Right forelimb (tissue), 1 donor: ENCODE measurements at regions not wholly inside any gene's neighbourhood (a gene's known extent, or its start where the extent isn't known, plus 50 kb on each side); places are given as distances from the start of the nearest gene placed in this dataset.
"Not testable (repeated sequence)": the region's sequence is repeated elsewhere in the genome, so short reads cannot be mapped to it uniquely, and the experiment has no call there.

Source experiments
- DNase-seq: peaks from one replicate; pipeline ENCODE4 v3.0.0-alpha.2; 2018

GRCh38 chr5:18749763-18750162 is 1115.5 kb downstream of the TAF11L14 start:
- no peak for DNase-seq

GRCh38 chr5:18752317-18752716 is 1118.1 kb downstream of the TAF11L14 start:
- no peak for DNase-seq

- DNase-seq: no peak
These were observed 1119.9 kb downstream of the TAF11L14 start for GRCh38 chr5:18754201-18754600.

- no peak for DNase-seq
These were observed 1127.5 kb downstream of the TAF11L14 start for GRCh38 chr5:18761801-18762200.

- DNase-seq: no peak
These were observed 1129.9 kb downstream of the TAF11L14 start for GRCh38 chr5:18764161-18764560.

GRCh38 chr5:18765304-18765703 is 1131.0 kb downstream of the TAF11L14 start:
- no peak for DNase-seq

GRCh38 chr5:18771097-18771610 is 1136.9 kb downstream of the TAF11L14 start:
- no peak for DNase-seq

GRCh38 chr5:18772475-18772874 is 1138.2 kb downstream of the TAF11L14 start:
- no peak for DNase-seq

- DNase-seq: no peak
These were observed 1144.0 kb downstream of the TAF11L14 start for GRCh38 chr5:18778225-18778624.

GRCh38 chr5:18789218-18789998 is 1155.1 kb downstream of the TAF11L14 start:
- DNase-seq: no peak

- no peak for DNase-seq
These were observed 1157.9 kb downstream of the TAF11L14 start for GRCh38 chr5:18792145-18792544.

GRCh38 chr5:18797222-18797621 is 1163.0 kb downstream of the TAF11L14 start:
- no peak for DNase-seq

- no peak for DNase-seq
These were observed 1163.8 kb downstream of the TAF11L14 start for GRCh38 chr5:18798058-18798457.

- DNase-seq: no peak
These were observed 1165.3 kb downstream of the TAF11L14 start for GRCh38 chr5:18799482-18800128.

- no peak for DNase-seq
These were observed 1166.2 kb downstream of the TAF11L14 start for GRCh38 chr5:18800293-18801025.

- not testable (repeated sequence) for DNase-seq
These were observed 1167.2 kb downstream of the TAF11L14 start for GRCh38 chr5:18801413-18801812.

GRCh38 chr5:18802336-18802735 is 1168.1 kb downstream of the TAF11L14 start:
- no peak for DNase-seq

GRCh38 chr5:18805376-18805775 is 1171.1 kb downstream of the TAF11L14 start:
- no peak for DNase-seq

GRCh38 chr5:18807256-18808149 is 1173.2 kb downstream of the TAF11L14 start:
- DNase-seq: no peak

- DNase-seq: no peak
These were observed 1176.3 kb downstream of the CDH18 start for GRCh38 chr5:18811661-18812060.

GRCh38 chr5:18828351-18828750 is 1159.6 kb downstream of the CDH18 start:
- DNase-seq: no peak

GRCh38 chr5:18829539-18829938 is 1158.5 kb downstream of the CDH18 start:
- DNase-seq: no peak
